IMR-90 (cell line): ENCODE measurements at regions not wholly inside any gene's neighbourhood (a gene's known extent, or its start where the extent isn't known, plus 50 kb on each side); places are given as distances from the start of the nearest gene placed in this dataset.
A peak's percentile ranks its signal among the peaks of the same experiment; 100 is the strongest.

Experiments used
- ATAC-seq: fragments of 200-7000 bp; cut with Tn5 transposase; 2 replicates; pipeline ENCODE4 v1.9.1; 2020; ENCODE audit warnings: low read depth, mild to moderate bottlenecking, moderate library complexity
- BruUV-seq: library from RNA; stranded (reverse); fragments of 400-500 nt; replicated peaks from 2 replicates; lab custom pipeline; 2021; lab: Mats Ljungman, UMichigan
- CTCF ChIA-PET: fragments of 300-600 bp; formaldehyde crosslinking; extraction: SDS; loops from one replicate; lab custom pipeline; 2021; ENCODE audit warnings: antibody characterized with exemption; lab: Yijun Ruan, JAX
- POLR2A ChIA-PET: fragments of 300-600 bp; sonication (Branson Sonifier 250); formaldehyde crosslinking; loops from one replicate; lab custom pipeline; 2022; ENCODE audit warnings: antibody characterized with exemption; ENCODE audit not compliant: unreplicated experiment; lab: Charles Lee
- DNase-seq: peaks from one replicate; pipeline ENCODE4 v3.0.0; 2013
- H2AFZ ChIP-seq: replicated peaks from 2 replicates; pipeline ENCODE3; 2013; ENCODE audit warnings: low read length, mild to moderate bottlenecking; ENCODE audit not compliant: poor library complexity
- H2AK5ac ChIP-seq: 2 replicates; pipeline ENCODE4 v1.6.1; 2013; ENCODE audit warnings: low read depth, low read length, inconsistent platforms
- H2AK9ac ChIP-seq: replicated peaks from 2 replicates; pipeline ENCODE3; 2013; ENCODE audit warnings: mild to moderate bottlenecking, low read depth, low read length, moderate library complexity; ENCODE audit not compliant: poor library complexity
- H2BK120ac ChIP-seq: 2 replicates; pipeline ENCODE4 v1.6.1; 2013; ENCODE audit warnings: low read depth, low read length, inconsistent platforms
- H2BK15ac ChIP-seq: 3 replicates; pipeline ENCODE4 v1.6.1; 2013; ENCODE audit warnings: low read depth, low read length, inconsistent platforms
- H2BK20ac ChIP-seq: 2 replicates; pipeline ENCODE4 v1.6.1; 2013; ENCODE audit warnings: low read depth, mild to moderate bottlenecking, inconsistent platforms, low read length, moderate library complexity
- H2BK5ac ChIP-seq: 2 replicates; pipeline ENCODE4 v1.6.1; 2013; ENCODE audit warnings: mild to moderate bottlenecking, low read depth, low read length, inconsistent platforms; ENCODE audit not compliant: poor library complexity, severe bottlenecking
- H3K14ac ChIP-seq: replicated peaks from 2 replicates; pipeline ENCODE4 v1.6.1; 2013; ENCODE audit warnings: low read depth, low read length, inconsistent platforms
- H3K18ac ChIP-seq: 2 replicates; pipeline ENCODE4 v1.6.1; 2013; ENCODE audit warnings: low read depth, low read length, control low read depth
- H3K23ac ChIP-seq: 2 replicates; pipeline ENCODE4 v1.6.1; 2013; ENCODE audit warnings: low read depth, low read length, inconsistent platforms
- H3K27ac ChIP-seq: 2 replicates; pipeline ENCODE4 v1.5.1; 2013; ENCODE audit warnings: mild to moderate bottlenecking, control low read depth, low read length; ENCODE audit not compliant: insufficient read depth
- H3K27me3 ChIP-seq: 2 replicates; pipeline ENCODE4 v1.6.1; 2013; ENCODE audit warnings: low read length; ENCODE audit not compliant: control insufficient read depth, insufficient read depth
- H3K36me3 ChIP-seq: 2 replicates; pipeline ENCODE4 v1.6.1; 2013; ENCODE audit warnings: low read length, mixed read lengths; ENCODE audit not compliant: control insufficient read depth, insufficient read depth
- H3K4ac ChIP-seq: 2 replicates; pipeline ENCODE4 v1.6.1; 2013; ENCODE audit warnings: low read depth, low read length, inconsistent platforms
- H3K4me1 ChIP-seq: 2 replicates; pipeline ENCODE4 v1.6.1; 2013; ENCODE audit warnings: low read length, mixed read lengths; ENCODE audit not compliant: control insufficient read depth, insufficient read depth
- H3K4me2 ChIP-seq: 2 replicates; pipeline ENCODE4 v1.6.1; 2013; ENCODE audit warnings: low read depth, mild to moderate bottlenecking, control low read depth, low read length, moderate library complexity
- H3K4me3 ChIP-seq: 2 replicates; pipeline ENCODE4 v1.5.1; 2013; ENCODE audit warnings: low read depth, mild to moderate bottlenecking, control low read depth, low read length, moderate library complexity; ENCODE audit not compliant: insufficient read depth
- H3K56ac ChIP-seq: 2 replicates; pipeline ENCODE4 v1.6.1; 2013; ENCODE audit warnings: low read length, inconsistent platforms; ENCODE audit not compliant: insufficient read depth; ENCODE audit errors: extremely low read depth
- H3K79me1 ChIP-seq, 2 experiments: 2 replicates each; pipeline ENCODE4 v1.6.1; 2013; ENCODE audit warnings: low read length in 2 of 2, inconsistent platforms in 1 of 2, low read depth in 1 of 2
- H3K9ac ChIP-seq: 2 replicates; pipeline ENCODE4 v1.6.1; 2013; ENCODE audit warnings: low read depth, low read length, control low read depth
- H3K9me1 ChIP-seq: 2 replicates; pipeline ENCODE4 v1.6.1; 2013; ENCODE audit warnings: low read length, inconsistent platforms; ENCODE audit not compliant: insufficient read depth
- H3K9me3 ChIP-seq: 2 replicates; pipeline ENCODE4 v1.6.1; 2013; ENCODE audit warnings: low read length; ENCODE audit not compliant: control insufficient read depth, insufficient read depth
- H4K20me1 ChIP-seq: 2 replicates; pipeline ENCODE4 v1.6.1; 2013; ENCODE audit warnings: low read length, inconsistent platforms; ENCODE audit not compliant: insufficient read depth
- H4K5ac ChIP-seq: 2 replicates; pipeline ENCODE4 v1.6.1; 2013; ENCODE audit warnings: mild to moderate bottlenecking, low read depth, low read length, control low read depth
- H4K8ac ChIP-seq, 2 experiments: 2 replicates each; pipeline ENCODE4 v1.6.1; 2013; ENCODE audit warnings: low read depth in 2 of 2, low read length in 2 of 2, control low read depth in 1 of 2, inconsistent platforms in 1 of 2
- H4K91ac ChIP-seq: 2 replicates; pipeline ENCODE4 v1.6.1; 2013; ENCODE audit warnings: low read depth, low read length, inconsistent platforms; ENCODE audit not compliant: insufficient read depth
- BHLHE40 ChIP-seq: fragments of 150-350 bp; IDR thresholded peaks from 2 replicates; pipeline ENCODE4 v1.6.1; 2016; ENCODE audit warnings: mild to moderate bottlenecking, low read depth, low read length
- CEBPB ChIP-seq: IDR thresholded peaks from 2 replicates; pipeline ENCODE4 v1.6.1; 2012; ENCODE audit warnings: low read depth, low read length, improper control_type of control experiment
- CHD1 ChIP-seq: IDR thresholded peaks from 2 replicates; pipeline ENCODE4 v1.6.1; 2012; ENCODE audit warnings: low read depth, low read length, improper control_type of control experiment
- FOS ChIP-seq: fragments of 150-350 bp; IDR thresholded peaks from 2 replicates; pipeline ENCODE4 v1.6.1; 2016; ENCODE audit warnings: low read depth, low read length
- MAFK ChIP-seq: IDR thresholded peaks from 2 replicates; pipeline ENCODE4 v1.6.1; 2012; ENCODE audit warnings: low read depth, low read length, improper control_type of control experiment
- MAZ ChIP-seq: IDR thresholded peaks from 2 replicates; pipeline ENCODE4 v1.6.1; 2012; ENCODE audit warnings: low read depth, mild to moderate bottlenecking, low read length, improper control_type of control experiment, moderate library complexity, borderline replicate concordance
- NFE2L2 ChIP-seq: fragments of 150-350 bp; IDR thresholded peaks from 2 replicates; pipeline ENCODE4 v1.6.1; 2016; ENCODE audit warnings: low read depth, mild to moderate bottlenecking, low read length
- POLR2A ChIP-seq: IDR thresholded peaks from 2 replicates; pipeline ENCODE4 v1.6.1; 2012; ENCODE audit warnings: mild to moderate bottlenecking, low read depth, low read length
- RCOR1 ChIP-seq: IDR thresholded peaks from 2 replicates; pipeline ENCODE4 v1.6.1; 2012; ENCODE audit warnings: mild to moderate bottlenecking, low read length, improper control_type of control experiment; ENCODE audit not compliant: insufficient replicate concordance
- RFX5 ChIP-seq: IDR thresholded peaks from 2 replicates; pipeline ENCODE4 v1.8.0; 2012; ENCODE audit warnings: low read depth, mild to moderate bottlenecking, low read length, moderate library complexity
- SMC3 ChIP-seq: fragments of 150-350 bp; IDR thresholded peaks from 2 replicates; pipeline ENCODE4 v1.6.1; 2016; ENCODE audit warnings: low read depth, mild to moderate bottlenecking, antibody characterized with exemption, low read length, moderate library complexity
- WGBS, 2 experiments: methylation state at CpG; one replicate each; pipeline versions ENCODE4 v1.1.5 to v1.1.7; 2013; ENCODE audit warnings: missing lambda C conversion rate in 2 of 2; ENCODE audit not compliant: insufficient read length in 1 of 2; ENCODE audit errors: extremely low coverage in 2 of 2; 5-methylcytosine and 5-hydroxymethylcytosine counted together
- dilution Hi-C: fragments of 300-500 bp; cut with HindIII; formaldehyde crosslinking; loops from one replicate; pipeline ENCODE4 v1.14.3; 2018; ENCODE audit warnings: low sequenced_read_pairs; ENCODE audit not compliant: unreplicated experiment
- in situ Hi-C: fragments of 300-500 bp; cut with MboI; formaldehyde crosslinking; loops from 3 replicates; pipeline ENCODE4 v1.14.3; 2019; ENCODE audit warnings: low sequenced_read_pairs, inconsistent platforms, mixed read lengths
- intact Hi-C: fragments of 100-400 bp; cut with micrococcal nuclease; formaldehyde crosslinking; loops from 2 replicates; pipeline ENCODE4 v1.10.0; 2022
- TF ChIP-seq, protein P1 (sequence below): conservative IDR thresholded peaks from 2 replicates; pipeline ENCODE4 v1.5.1; 2012; ENCODE audit warnings: mild to moderate bottlenecking, low read depth, low read length, improper control_type of control experiment
- TF ChIP-seq, protein P2 (sequence below): fragments of 150-350 bp; IDR thresholded peaks from 2 replicates; pipeline ENCODE4 v1.6.1; 2017; ENCODE audit warnings: mild to moderate bottlenecking, antibody characterized with exemption, low read length, low read depth
- TF ChIP-seq, protein P3 (sequence below): fragments of 150-350 bp; IDR thresholded peaks from 2 replicates; pipeline ENCODE4 v1.6.1; 2016; ENCODE audit warnings: low read depth, mild to moderate bottlenecking, low read length, moderate library complexity, borderline replicate concordance

DNA sequence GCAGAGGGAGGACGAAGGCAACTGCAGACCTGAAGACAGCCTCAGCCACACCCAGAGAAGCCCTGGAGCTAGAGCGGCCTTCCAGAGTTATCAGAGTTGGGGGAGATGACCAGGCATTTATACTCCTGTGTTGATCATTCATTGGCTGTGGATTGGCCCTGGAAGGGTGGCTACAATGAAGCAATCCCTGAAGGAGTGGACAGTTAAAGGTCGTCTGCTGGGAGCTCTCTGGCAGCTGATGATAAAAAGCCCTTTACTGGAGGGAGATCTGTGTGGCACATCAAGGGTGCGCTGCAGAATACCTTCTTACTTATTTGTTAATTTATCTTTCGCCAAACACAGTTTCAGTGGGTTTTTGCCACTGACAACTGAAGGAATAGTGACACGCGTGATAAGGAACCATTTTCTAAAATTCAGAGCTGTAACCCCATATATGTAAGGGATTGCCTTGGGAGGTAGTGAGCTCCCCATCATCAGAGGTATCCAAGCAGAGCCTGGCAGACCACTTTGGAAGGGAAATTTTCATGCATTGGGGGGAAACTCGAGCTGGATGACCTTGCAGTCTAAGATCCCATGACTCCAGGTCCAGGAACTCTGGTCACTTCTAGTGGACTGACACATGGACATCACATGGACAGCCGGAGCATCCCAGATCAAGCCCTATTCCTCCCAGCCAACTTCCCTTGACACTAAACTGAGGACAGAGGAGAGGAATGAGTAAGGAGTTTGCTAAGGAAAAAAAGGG lies 126.4 kb upstream of the GADD45A start:
- Histone ChIP-seq H4K20me1 (no peaks in the 10 kb centered on the region), H3K4ac (no peak overlapping the region), H3K18ac (no peak overlapping the region; the same call in 1 of the 2 replicates), H2BK5ac (no peak overlapping the region), H2AK9ac (peak overlapping the region; percentile 11), H3K9ac (no peak overlapping the region), H3K23ac (peak overlapping the region; percentile 79; the same call in 1 of the 2 replicates), H3K4me1 (peaks cover 6% of the 10 kb centered on the region), H2AK5ac (0 out of 2 replicates have a peak overlapping the region, but pooled peaks have one; percentile 31), H3K4me3 (no peak overlapping the region), H2AFZ (peak overlapping the region; percentile 87), H2BK20ac (no peak overlapping the region), H4K5ac (no peak overlapping the region), H3K14ac (peak overlapping the region; percentile 71), H3K56ac (no peak overlapping the region), H4K91ac (no peak overlapping the region; the same call in 1 of the 2 replicates), H2BK15ac (peak overlapping the region; percentile 38; the same call in 2 of the 3 replicates), H3K9me1 (0 out of 2 replicates have a peak, but pooled peaks cover 2% of the 10 kb centered on the region), H4K8ac (peak overlapping the region in 1 of 2 experiments; percentile 78; a peak in 1 of 4 replicates), H3K27me3 (no peaks in the 10 kb centered on the region), H2BK120ac (peak overlapping the region; percentile 28; the same call in 1 of the 2 replicates), H3K36me3 (no peaks in the 10 kb centered on the region), H3K9me3 (no peaks in the 10 kb centered on the region), H3K4me2 (no peak overlapping the region; the same call in 1 of the 2 replicates), H3K79me1 (no peaks in the 10 kb centered on the region), H3K27ac (no peak overlapping the region)
- no peak for DNase-seq
- BruUV-seq, result no TSS peak
- in situ Hi-C loops (loop anchor here (10.0 to 25.0 kb wide), 2 partner anchors 129 to 546 kb away; partner anchors contain the start of gene GADD45A), dilution Hi-C loops (no loop called here), intact Hi-C loops (no loop called here)
- ChIA-PET POLR2A (no interaction called here), CTCF (interaction anchor here (1.4 to 2.0 kb wide), 3 partner anchors 23 to 202 kb away, joined by 3 to 11 read pairs (median 6); no protein-coding TSS in a partner anchor)
- no CpG with 5 or more reads among the region's 9 CpGs for WGBS, 2 experiments
- no peak for ATAC-seq
- TF ChIP-seq CHD1 (no peak), RCOR1 (no peak), MAZ (no peak), NFE2L2 (no peak), BHLHE40 (no peak), RFX5 (no peak), SMC3 (no peak), CEBPB (no peak), MAFK (no peak), POLR2A (no peak), FOS (no peak)
- TF ChIP-seq, protein P1, sequence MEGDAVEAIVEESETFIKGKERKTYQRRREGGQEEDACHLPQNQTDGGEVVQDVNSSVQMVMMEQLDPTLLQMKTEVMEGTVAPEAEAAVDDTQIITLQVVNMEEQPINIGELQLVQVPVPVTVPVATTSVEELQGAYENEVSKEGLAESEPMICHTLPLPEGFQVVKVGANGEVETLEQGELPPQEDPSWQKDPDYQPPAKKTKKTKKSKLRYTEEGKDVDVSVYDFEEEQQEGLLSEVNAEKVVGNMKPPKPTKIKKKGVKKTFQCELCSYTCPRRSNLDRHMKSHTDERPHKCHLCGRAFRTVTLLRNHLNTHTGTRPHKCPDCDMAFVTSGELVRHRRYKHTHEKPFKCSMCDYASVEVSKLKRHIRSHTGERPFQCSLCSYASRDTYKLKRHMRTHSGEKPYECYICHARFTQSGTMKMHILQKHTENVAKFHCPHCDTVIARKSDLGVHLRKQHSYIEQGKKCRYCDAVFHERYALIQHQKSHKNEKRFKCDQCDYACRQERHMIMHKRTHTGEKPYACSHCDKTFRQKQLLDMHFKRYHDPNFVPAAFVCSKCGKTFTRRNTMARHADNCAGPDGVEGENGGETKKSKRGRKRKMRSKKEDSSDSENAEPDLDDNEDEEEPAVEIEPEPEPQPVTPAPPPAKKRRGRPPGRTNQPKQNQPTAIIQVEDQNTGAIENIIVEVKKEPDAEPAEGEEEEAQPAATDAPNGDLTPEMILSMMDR, result no peak
- TF ChIP-seq, protein P2, sequence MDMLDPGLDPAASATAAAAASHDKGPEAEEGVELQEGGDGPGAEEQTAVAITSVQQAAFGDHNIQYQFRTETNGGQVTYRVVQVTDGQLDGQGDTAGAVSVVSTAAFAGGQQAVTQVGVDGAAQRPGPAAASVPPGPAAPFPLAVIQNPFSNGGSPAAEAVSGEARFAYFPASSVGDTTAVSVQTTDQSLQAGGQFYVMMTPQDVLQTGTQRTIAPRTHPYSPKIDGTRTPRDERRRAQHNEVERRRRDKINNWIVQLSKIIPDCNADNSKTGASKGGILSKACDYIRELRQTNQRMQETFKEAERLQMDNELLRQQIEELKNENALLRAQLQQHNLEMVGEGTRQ, result no peak
- TF ChIP-seq, protein P3, sequence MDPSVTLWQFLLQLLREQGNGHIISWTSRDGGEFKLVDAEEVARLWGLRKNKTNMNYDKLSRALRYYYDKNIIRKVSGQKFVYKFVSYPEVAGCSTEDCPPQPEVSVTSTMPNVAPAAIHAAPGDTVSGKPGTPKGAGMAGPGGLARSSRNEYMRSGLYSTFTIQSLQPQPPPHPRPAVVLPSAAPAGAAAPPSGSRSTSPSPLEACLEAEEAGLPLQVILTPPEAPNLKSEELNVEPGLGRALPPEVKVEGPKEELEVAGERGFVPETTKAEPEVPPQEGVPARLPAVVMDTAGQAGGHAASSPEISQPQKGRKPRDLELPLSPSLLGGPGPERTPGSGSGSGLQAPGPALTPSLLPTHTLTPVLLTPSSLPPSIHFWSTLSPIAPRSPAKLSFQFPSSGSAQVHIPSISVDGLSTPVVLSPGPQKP, result no peak
